HCT116 (cell line): ENCODE measurements at regions not wholly inside any gene's neighbourhood (a gene's known extent, or its start where the extent isn't known, plus 50 kb on each side); places are given as distances from the start of the nearest gene placed in this dataset.

ENCODE experiments used
- ATAC-seq: fragments of 200-7000 bp; cut with Tn5 transposase; 2 replicates; pipeline ENCODE4 v1.9.1; 2020; ENCODE audit warnings: mild to moderate bottlenecking, moderate library complexity
- BruUV-seq: library from RNA; stranded (reverse); fragments of 400-500 nt; replicated peaks from 2 replicates; lab custom pipeline; 2021; lab: Mats Ljungman, UMichigan
- CTCF ChIA-PET: fragments of 300-600 bp; sonication (Branson Sonifier 250); formaldehyde crosslinking; loops from one replicate; lab custom pipeline; 2021; ENCODE audit warnings: antibody characterized with exemption; lab: Charles Lee
- POLR2A ChIA-PET: fragments of 300-600, 350-600 bp; sonication (Branson Sonifier 250); formaldehyde crosslinking; loops from one replicate; lab custom pipeline; 2021; ENCODE audit warnings: antibody characterized with exemption; lab: Charles Lee
- RAD21 ChIA-PET, 2 experiments: fragments of 300-600 bp; sonication (Branson Sonifier 250); formaldehyde crosslinking; loops; one replicate each; lab custom pipeline; 2023; ENCODE audit warnings: low total read pairs in 2 of 2; ENCODE audit not compliant: uncharacterized antibody in 2 of 2, unreplicated experiment in 2 of 2, low non-redundant PET in 1 of 2; lab: Charles Lee
- DNase-seq: peaks from one replicate; pipeline ENCODE4 v3.0.0-alpha.2; 2010; ENCODE audit warnings: low read depth, low spot score
- H2AFZ ChIP-seq: fragments of 200-600 bp; shearing (Covaris generic), sonication (generic); 2 replicates; pipeline ENCODE4 v1.6.1; 2017; ENCODE audit warnings: low read depth, mixed run types, mixed read lengths, antibody characterized with exemption, low read length; ENCODE audit not compliant: poor library complexity, severe bottlenecking
- H3K27ac ChIP-seq: 2 replicates; pipeline ENCODE4 v1.5.1; 2012; ENCODE audit warnings: low read depth, low read length
- H3K27me3 ChIP-seq: fragments of 200-600 bp; sonication (generic); 2 replicates; pipeline ENCODE4 v1.6.1; 2016; ENCODE audit warnings: mixed run types, low read length, mixed read lengths; ENCODE audit not compliant: insufficient read depth
- H3K36me3 ChIP-seq, 2 experiments: fragments of 200-500 bp in 1 of 2; fragments of 200-600 bp in 1 of 2; sonication (Bioruptor generic) in 1 of 2; sonication (generic) in 1 of 2; 2 replicates each; pipeline versions ENCODE4 v1.5.1 to v1.6.1; 2014 to 2016; ENCODE audit warnings: low read length in 2 of 2, inconsistent platforms in 1 of 2, mixed read lengths in 1 of 2, mixed run types in 1 of 2; ENCODE audit not compliant: insufficient read depth in 2 of 2, control insufficient read depth in 1 of 2
- H3K4me1 ChIP-seq, 2 experiments: fragments of 200-600 bp in 1 of 2; sonication (generic) in 1 of 2; 2 replicates each; pipeline versions ENCODE4 v1.5.1 to v1.6.1; 2012 to 2017; ENCODE audit warnings: low read length in 2 of 2, inconsistent platforms in 1 of 2, mild to moderate bottlenecking in 1 of 2, mixed read lengths in 1 of 2, mixed run types in 1 of 2, moderate library complexity in 1 of 2; ENCODE audit not compliant: insufficient read depth in 2 of 2, control insufficient read depth in 1 of 2
- H3K4me2 ChIP-seq: fragments of 200-600 bp; sonication (generic); 2 replicates; pipeline ENCODE4 v1.6.1; 2017; ENCODE audit warnings: mixed run types, low read length, mixed read lengths
- H3K4me3 ChIP-seq, 2 experiments: fragments of 200-600 bp in 1 of 2; sonication (generic) in 1 of 2; replicated peaks in 1 of 2; 2 replicates each; pipeline ENCODE4 v1.5.1; 2011 to 2016; ENCODE audit warnings: low read length in 2 of 2, control low read depth in 1 of 2, low read depth in 1 of 2, mild to moderate bottlenecking in 1 of 2, mixed read lengths in 1 of 2, mixed run types in 1 of 2
- H3K79me2 ChIP-seq: fragments of 200-600 bp; sonication (generic); 2 replicates; pipeline ENCODE4 v1.6.1; 2017; ENCODE audit warnings: mild to moderate bottlenecking, mixed run types, low read length, moderate library complexity, mixed read lengths; ENCODE audit not compliant: insufficient read depth
- H3K9ac ChIP-seq: fragments of 200-600 bp; sonication (generic); 2 replicates; pipeline ENCODE4 v1.6.1; 2016; ENCODE audit warnings: low read length, mixed read lengths
- H3K9me2 ChIP-seq: fragments of 200-600 bp; sonication (generic), shearing (Covaris generic); 2 replicates; pipeline ENCODE4 v1.6.1; 2017; ENCODE audit warnings: mixed run types, mild to moderate bottlenecking, moderate library complexity; ENCODE audit not compliant: insufficient read depth
- H3K9me3 ChIP-seq, 2 experiments: fragments of 200-500 bp in 1 of 2; fragments of 200-600 bp in 1 of 2; sonication (Bioruptor generic) in 1 of 2; sonication (generic) in 1 of 2; 2 replicates each; pipeline ENCODE4 v1.6.1; 2014 to 2017; ENCODE audit warnings: low read length in 2 of 2, mixed read lengths in 2 of 2, inconsistent platforms in 1 of 2, low read depth in 1 of 2, mild to moderate bottlenecking in 1 of 2, mixed run types in 1 of 2, moderate library complexity in 1 of 2; ENCODE audit not compliant: control insufficient read depth in 1 of 2, insufficient read depth in 1 of 2
- H4K20me1 ChIP-seq: fragments of 200-600 bp; sonication (generic), shearing (Covaris generic); 2 replicates; pipeline ENCODE4 v1.6.1; 2017; ENCODE audit warnings: mixed run types, mild to moderate bottlenecking, moderate library complexity; ENCODE audit not compliant: insufficient read depth
- EZH2 ChIP-seq: fragments of 200-600 bp; sonication (generic); IDR thresholded peaks from 2 replicates; pipeline ENCODE4 v1.6.1; 2017; ENCODE audit warnings: antibody characterized with exemption, mixed run types
- SIN3A ChIP-seq: IDR thresholded peaks from 2 replicates; pipeline ENCODE4 v1.6.1; 2012; ENCODE audit warnings: low read depth
- SP1 ChIP-seq: IDR thresholded peaks from 2 replicates; pipeline ENCODE4 v1.6.1; 2012; ENCODE audit warnings: low read depth
- SRF ChIP-seq: IDR thresholded peaks from 2 replicates; pipeline ENCODE4 v1.6.1; 2012; ENCODE audit warnings: low read depth
- YY1 ChIP-seq: IDR thresholded peaks from 2 replicates; pipeline ENCODE4 v1.6.1; 2011; ENCODE audit warnings: low read length, low read depth, moderate library complexity, mild to moderate bottlenecking; ENCODE audit not compliant: insufficient replicate concordance; ENCODE audit errors: extremely low read depth
- ZNF274 ChIP-seq: fragments of 200-500 bp; sonication (Bioruptor generic); IDR thresholded peaks from 2 replicates; pipeline ENCODE4 v1.6.1; 2014; ENCODE audit warnings: mild to moderate bottlenecking, low read depth, low read length, inconsistent platforms
- intact Hi-C: fragments of 100-400 bp; cut with micrococcal nuclease; formaldehyde crosslinking; loops from 2 replicates; pipeline ENCODE4 v1.10.0; 2022
- TF ChIP-seq, protein P1 (sequence below): IDR thresholded peaks from 2 replicates; pipeline ENCODE4 v1.6.1; 2012; ENCODE audit warnings: low read depth
- TF ChIP-seq, protein P2 (sequence below): IDR thresholded peaks from 2 replicates; pipeline ENCODE4 v1.6.1; 2012

DNA sequence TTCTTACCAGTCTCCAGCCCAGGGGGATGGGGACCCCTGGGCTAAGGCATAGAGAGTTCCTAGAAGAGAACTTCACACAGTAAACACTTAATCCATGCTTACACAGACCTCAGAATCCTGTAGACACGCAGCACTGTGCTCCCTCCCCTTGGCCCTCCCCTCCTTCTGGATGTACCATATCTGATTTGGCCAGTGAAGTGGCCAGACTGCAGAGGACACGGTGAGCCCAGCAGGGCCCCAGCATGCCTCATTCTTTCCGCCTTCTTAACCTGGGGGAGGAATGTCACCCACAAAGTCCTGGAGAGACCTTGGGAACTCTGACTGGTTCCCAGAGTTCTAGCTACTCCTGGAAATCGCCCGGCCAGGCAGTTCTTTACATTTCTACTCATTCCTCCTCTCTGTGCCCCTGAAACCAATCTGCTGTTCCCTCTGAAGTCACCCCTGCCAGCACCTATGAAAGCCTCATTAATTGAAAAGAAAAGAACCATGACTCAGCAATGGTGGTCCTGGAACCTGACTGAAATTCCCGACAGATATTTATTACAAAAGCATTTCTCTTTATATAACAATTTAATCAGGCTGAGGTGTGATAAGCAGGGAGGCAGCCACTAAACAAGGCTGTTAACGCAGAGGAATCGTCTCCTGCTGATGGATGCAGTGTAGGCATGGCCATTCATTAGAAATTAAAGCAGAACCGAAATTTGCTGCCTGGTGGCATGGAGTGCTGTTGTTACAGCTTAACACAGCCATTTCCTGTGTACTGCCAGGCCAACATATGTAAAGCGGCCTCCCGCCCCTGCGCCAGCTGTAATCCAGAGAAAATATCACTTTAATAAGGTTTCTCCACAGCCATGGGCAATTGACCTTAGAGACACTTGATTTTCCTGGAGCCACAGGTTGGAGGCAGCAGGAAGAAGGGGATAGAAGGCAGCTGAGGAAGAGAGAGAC lies 74.6 kb upstream of the KCND3 start:
- TF ChIP-seq, protein P1, sequence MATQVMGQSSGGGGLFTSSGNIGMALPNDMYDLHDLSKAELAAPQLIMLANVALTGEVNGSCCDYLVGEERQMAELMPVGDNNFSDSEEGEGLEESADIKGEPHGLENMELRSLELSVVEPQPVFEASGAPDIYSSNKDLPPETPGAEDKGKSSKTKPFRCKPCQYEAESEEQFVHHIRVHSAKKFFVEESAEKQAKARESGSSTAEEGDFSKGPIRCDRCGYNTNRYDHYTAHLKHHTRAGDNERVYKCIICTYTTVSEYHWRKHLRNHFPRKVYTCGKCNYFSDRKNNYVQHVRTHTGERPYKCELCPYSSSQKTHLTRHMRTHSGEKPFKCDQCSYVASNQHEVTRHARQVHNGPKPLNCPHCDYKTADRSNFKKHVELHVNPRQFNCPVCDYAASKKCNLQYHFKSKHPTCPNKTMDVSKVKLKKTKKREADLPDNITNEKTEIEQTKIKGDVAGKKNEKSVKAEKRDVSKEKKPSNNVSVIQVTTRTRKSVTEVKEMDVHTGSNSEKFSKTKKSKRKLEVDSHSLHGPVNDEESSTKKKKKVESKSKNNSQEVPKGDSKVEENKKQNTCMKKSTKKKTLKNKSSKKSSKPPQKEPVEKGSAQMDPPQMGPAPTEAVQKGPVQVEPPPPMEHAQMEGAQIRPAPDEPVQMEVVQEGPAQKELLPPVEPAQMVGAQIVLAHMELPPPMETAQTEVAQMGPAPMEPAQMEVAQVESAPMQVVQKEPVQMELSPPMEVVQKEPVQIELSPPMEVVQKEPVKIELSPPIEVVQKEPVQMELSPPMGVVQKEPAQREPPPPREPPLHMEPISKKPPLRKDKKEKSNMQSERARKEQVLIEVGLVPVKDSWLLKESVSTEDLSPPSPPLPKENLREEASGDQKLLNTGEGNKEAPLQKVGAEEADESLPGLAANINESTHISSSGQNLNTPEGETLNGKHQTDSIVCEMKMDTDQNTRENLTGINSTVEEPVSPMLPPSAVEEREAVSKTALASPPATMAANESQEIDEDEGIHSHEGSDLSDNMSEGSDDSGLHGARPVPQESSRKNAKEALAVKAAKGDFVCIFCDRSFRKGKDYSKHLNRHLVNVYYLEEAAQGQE, result no peak
- TF ChIP-seq YY1 (no peak), SIN3A (no peak), EZH2 (no peak), SP1 (no peak), ZNF274 (no peak), SRF (no peak)
- TF ChIP-seq, protein P2, sequence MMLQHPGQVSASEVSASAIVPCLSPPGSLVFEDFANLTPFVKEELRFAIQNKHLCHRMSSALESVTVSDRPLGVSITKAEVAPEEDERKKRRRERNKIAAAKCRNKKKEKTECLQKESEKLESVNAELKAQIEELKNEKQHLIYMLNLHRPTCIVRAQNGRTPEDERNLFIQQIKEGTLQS, result no peak
- ChIA-PET POLR2A (no interaction called here), RAD21 (no interaction called here), CTCF (no interaction called here)
- no peak overlapping the region for H3K4me2 ChIP-seq
- peaks cover 74% of the 10 kb centered on the region for H3K27me3 ChIP-seq
- H4K20me1 ChIP-seq, result no peaks in the 10 kb centered on the region
- no peaks in the 10 kb centered on the region for H3K36me3 ChIP-seq
- BruUV-seq, result no TSS peak
- no peak overlapping the region for H3K4me3 ChIP-seq
- H3K9me2 ChIP-seq, result no peaks in the 10 kb centered on the region
- H3K27ac ChIP-seq, result no peak overlapping the region
- intact Hi-C loops, result no loop called here
- H3K4me1 ChIP-seq, result no peaks in the 10 kb centered on the region
- ATAC-seq (no peak), DNase-seq (no peak)
- H2AFZ ChIP-seq, result no peak overlapping the region
- H3K9ac ChIP-seq, result no peak overlapping the region
- H3K79me2 ChIP-seq, result no peaks in the 10 kb centered on the region
- no peaks in the 10 kb centered on the region for H3K9me3 ChIP-seq
